Endothelial cell of umbilical vein (primary cell): ENCODE measurements at regions not wholly inside any gene's neighbourhood (a gene's known extent, or its start where the extent isn't known, plus 50 kb on each side); places are given as distances from the start of the nearest gene placed in this dataset.

Source experiments
- BruUV-seq: library from RNA; stranded (reverse); fragments of 400-500 nt; replicated peaks from 2 replicates; lab custom pipeline; 2021; lab: Mats Ljungman, UMichigan
- CTCF ChIA-PET: fragments of 300-600, 350-600 bp; sonication (Branson Sonifier 250); formaldehyde crosslinking; loops from one replicate; lab custom pipeline; 2021; ENCODE audit warnings: antibody characterized with exemption, inconsistent platforms; lab: Charles Lee
- POLR2A ChIA-PET: fragments of 300-600, 350-600 bp; sonication (Branson Sonifier 250); formaldehyde crosslinking; loops from one replicate; lab custom pipeline; 2021; ENCODE audit warnings: antibody characterized with exemption, inconsistent platforms; lab: Charles Lee
- DNase-seq: peaks from one replicate; pipeline ENCODE4 v3.0.0-alpha.2; 2011; ENCODE audit warnings: low read depth, low spot score
- FAIRE-seq: peaks from 2 replicates; lab custom pipeline; 2011; peaks lifted over from hg19 to GRCh38; lab: Jason Lieb, UNC
- H2AFZ ChIP-seq: 2 replicates; pipeline ENCODE4 v1.6.0; 2012; ENCODE audit warnings: low read depth, low read length, control low read depth, inconsistent platforms
- H3K27ac ChIP-seq: 2 replicates; pipeline ENCODE4 v1.5.1; 2011; ENCODE audit warnings: low read depth, mild to moderate bottlenecking, control low read depth, low read length, moderate library complexity; ENCODE audit not compliant: insufficient read depth
- H3K27me3 ChIP-seq, 2 experiments: 2 replicates each; pipeline versions ENCODE4 v1.6.0 to v1.6.1; 2011; ENCODE audit warnings: low read length in 2 of 2, mixed read lengths in 1 of 2; ENCODE audit not compliant: control insufficient read depth in 2 of 2, insufficient read depth in 2 of 2
- H3K36me3 ChIP-seq, 2 experiments: 2 replicates in 1 of 2; 3 replicates in 1 of 2; pipeline ENCODE4 v1.5.1; 2011; ENCODE audit warnings: low read length in 2 of 2, mild to moderate bottlenecking in 1 of 2, moderate library complexity in 1 of 2; ENCODE audit not compliant: control insufficient read depth in 2 of 2, insufficient read depth in 2 of 2; ENCODE audit errors: extremely low read depth in 1 of 2
- H3K4me1 ChIP-seq: 3 replicates; pipeline ENCODE4 v1.5.1; 2011; ENCODE audit warnings: mild to moderate bottlenecking, low read length; ENCODE audit not compliant: control insufficient read depth, insufficient read depth; ENCODE audit errors: extremely low read depth
- H3K4me2 ChIP-seq: 2 replicates; pipeline ENCODE4 v1.6.1; 2011; ENCODE audit warnings: low read length, control low read depth, mixed read lengths; ENCODE audit not compliant: insufficient read depth
- H3K4me3 ChIP-seq, 3 experiments: fragments of 200-600 bp in 1 of 3; sonication (generic), shearing (Covaris generic) in 1 of 3; replicated peaks in 1 of 3; 2 replicates each; pipeline ENCODE4 v1.5.1; 2011 to 2016; ENCODE audit warnings: control low read depth in 3 of 3, low read length in 3 of 3, mild to moderate bottlenecking in 2 of 3, inconsistent platforms in 1 of 3, low read depth in 1 of 3, moderate library complexity in 1 of 3; ENCODE audit not compliant: insufficient read depth in 1 of 3
- H3K79me2 ChIP-seq: 2 replicates; pipeline ENCODE4 v1.6.0; 2012; ENCODE audit warnings: low read length, inconsistent platforms; ENCODE audit not compliant: control insufficient read depth, insufficient read depth
- H3K9ac ChIP-seq: replicated peaks from 2 replicates; pipeline ENCODE3; 2011; ENCODE audit warnings: low read length, control low read depth; ENCODE audit not compliant: insufficient read depth; ENCODE audit errors: extremely low read depth
- H3K9me1 ChIP-seq: replicated peaks from 3 replicates; pipeline ENCODE4 v1.6.0; 2011; ENCODE audit warnings: mild to moderate bottlenecking, low read length; ENCODE audit not compliant: control insufficient read depth, insufficient read depth; ENCODE audit errors: extremely low read depth
- H3K9me3 ChIP-seq: replicated peaks from 2 replicates; pipeline ENCODE4 v1.5.1; 2012; ENCODE audit warnings: low read length, inconsistent platforms; ENCODE audit not compliant: control insufficient read depth, insufficient read depth
- H4K20me1 ChIP-seq: replicated peaks from 2 replicates; pipeline ENCODE3; 2011; ENCODE audit warnings: mild to moderate bottlenecking, low read length; ENCODE audit not compliant: control insufficient read depth, insufficient read depth; ENCODE audit errors: extremely low read depth
- CTCF ChIP-seq, 2 donors: IDR thresholded peaks; 1 replicate in 1 of 2; 2 replicates in 1 of 2; pipeline ENCODE4 v1.5.1; 2011; ENCODE audit warnings: low read length in 2 of 2, mild to moderate bottlenecking in 2 of 2, moderate library complexity in 2 of 2, control low read depth in 1 of 2, inconsistent platforms in 1 of 2, low read depth in 1 of 2; ENCODE audit not compliant: insufficient read depth in 1 of 2; ENCODE audit errors: extremely low read depth in 1 of 2
- EZH2 ChIP-seq: IDR thresholded peaks from 2 replicates; pipeline ENCODE4 v1.6.1; 2012; ENCODE audit warnings: borderline replicate concordance, low read depth, mild to moderate bottlenecking, moderate library complexity, low read length, inconsistent platforms; ENCODE audit not compliant: severe bottlenecking
- FOS ChIP-seq: IDR thresholded peaks from 2 replicates; pipeline ENCODE4 v1.6.1; 2011; ENCODE audit warnings: mild to moderate bottlenecking, low read length, moderate library complexity, borderline replicate concordance; ENCODE audit not compliant: insufficient read depth
- GATA2 ChIP-seq: IDR thresholded peaks from 2 replicates; pipeline ENCODE4 v1.7.0; 2011; ENCODE audit warnings: low read depth, mild to moderate bottlenecking, moderate library complexity, mixed read lengths, low read length; ENCODE audit not compliant: insufficient read length, insufficient read depth
- JUN ChIP-seq: IDR thresholded peaks from 2 replicates; pipeline ENCODE4 v1.6.1; 2011; ENCODE audit warnings: borderline replicate concordance, low read depth; ENCODE audit not compliant: insufficient read length, insufficient read depth
- MAX ChIP-seq: IDR thresholded peaks from 2 replicates; pipeline ENCODE4 v1.6.1; 2011; ENCODE audit not compliant: insufficient read depth, insufficient read length
- MYC ChIP-seq: IDR thresholded peaks from one replicate; pipeline ENCODE4 v1.6.1; 2011; ENCODE audit warnings: mild to moderate bottlenecking, low read depth, low read length
- POLR2A ChIP-seq: IDR thresholded peaks from 2 replicates; pipeline ENCODE4 v1.6.1; 2012; ENCODE audit warnings: low read depth, mild to moderate bottlenecking, control low read depth, low read length
- POLR2AphosphoS5 ChIP-seq: IDR thresholded peaks from 2 replicates; pipeline ENCODE4 v1.6.1; 2012; ENCODE audit warnings: low read depth, mild to moderate bottlenecking, control low read depth, low read length, moderate library complexity; ENCODE audit not compliant: insufficient read depth
- dilution Hi-C: fragments of 300-500 bp; cut with MboI; formaldehyde crosslinking; loops from one replicate; pipeline ENCODE4 v1.15.0; 2019; ENCODE audit warnings: low sequenced_read_pairs; ENCODE audit not compliant: extremely low pct_ligation_motif_present
- intact Hi-C: fragments of 100-400 bp; cut with micrococcal nuclease; formaldehyde crosslinking; loops from one replicate; pipeline ENCODE4 v1.10.0; 2022

DNA sequence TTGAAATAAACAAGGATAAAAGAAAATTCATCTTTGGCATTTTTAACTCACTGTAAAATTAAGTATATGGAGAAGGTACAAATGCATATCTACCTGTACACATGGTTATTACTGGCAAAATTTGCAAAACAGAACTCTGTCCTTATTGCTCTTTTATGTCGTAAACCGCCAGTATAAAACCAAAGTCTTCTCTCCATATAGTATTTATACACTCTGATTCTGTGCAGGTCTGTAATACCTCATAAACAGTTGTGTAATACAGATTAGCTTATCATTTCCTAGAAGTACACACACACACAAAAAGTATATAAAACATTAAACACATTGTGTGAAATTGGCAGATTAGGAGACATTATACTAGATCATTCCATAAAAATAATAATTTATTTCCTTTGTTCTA lies 406.6 kb upstream of the ANO3 start:
- no peak for TF ChIP-seq MAX
- TF ChIP-seq POLR2AphosphoS5 = no peak
- TF ChIP-seq MYC = no peak
- TF ChIP-seq POLR2A = no peak
- TF ChIP-seq FOS = no peak
- no peak for TF ChIP-seq JUN
- no peak for TF ChIP-seq EZH2
- no peak for TF ChIP-seq CTCF (IDR thresholded peaks at IDR 0.05; ENCODE audit: extremely low read depth in 1 of 2, insufficient read depth in 1 of 2, low read depth in 1 of 2, low read length in 2 of 2)
- no peak for TF ChIP-seq GATA2
- Histone ChIP-seq H2AFZ (no peak overlapping the region), H3K9me1 (no peaks in the 10 kb centered on the region), H3K4me3 (no peak overlapping the region), H3K27me3 (no peaks in the 10 kb centered on the region), H3K27ac (no peak overlapping the region), H3K9me3 (no peaks in the 10 kb centered on the region), H3K4me2 (no peak overlapping the region), H3K36me3 (no peaks in the 10 kb centered on the region), H3K4me1 (no peaks in the 10 kb centered on the region), H3K79me2 (no peaks in the 10 kb centered on the region), H4K20me1 (no peaks in the 10 kb centered on the region), H3K9ac (no peak overlapping the region)
- DNase-seq (no peak), FAIRE-seq (no peak)
- dilution Hi-C loops (no loop called here), intact Hi-C loops (no loop called here)
- ChIA-PET CTCF (no interaction called here), POLR2A (no interaction called here)
- BruUV-seq = no TSS peak
